ENCODE measurements at regions not wholly inside any gene's neighbourhood (a gene's known extent, or its start where the extent isn't known, plus 50 kb on each side); places are given as distances from the start of the nearest gene placed in this dataset.

- no peak overlapping the region for H3K27ac ChIP-seq (ENCODE audit: low read depth in 1 of 2, low read length in 2 of 2)
- no peaks in the 10 kb centered on the region for H3K4me1 ChIP-seq (ENCODE audit: insufficient read depth, low read length)
- H3K4me3 ChIP-seq (ENCODE audit: low read length) = no peak overlapping the region
- Mint-ChIP-seq H3K27ac (no peak overlapping the region), H3K4me3 (no peak overlapping the region), H3K4me1 (ENCODE audit: low read depth) (no peaks in the 10 kb centered on the region), H3K9me3 (no peaks in the 10 kb centered on the region), H3K36me3 (ENCODE audit: low read depth) (no peaks in the 10 kb centered on the region), H3K27me3 (no peaks in the 10 kb centered on the region)
- H3K27me3 ChIP-seq (ENCODE audit: control insufficient read depth in 1 of 2, insufficient read depth in 2 of 2, low read length in 2 of 2) = no peaks in the 10 kb centered on the region
- ATAC-seq (ENCODE audit: poor library complexity) (no peak), DNase-seq (no peak)
- POLR2A ChIA-PET = no interaction called here
- TF ChIP-seq CTCF (IDR thresholded peaks at IDR 0.05) = no peak
- CTCF ChIA-PET = no interaction called here
- no peaks in the 10 kb centered on the region for H3K36me3 ChIP-seq (ENCODE audit: insufficient read depth, low read length)
- intact Hi-C loops (cut with DNase I, micrococcal nuclease) = loop anchor here in 1 of 2 experiments (10.0 kb wide), 1 partner anchor 65 kb away; no protein-coding TSS in a partner anchor
- H3K9me3 ChIP-seq (ENCODE audit: control insufficient read depth in 1 of 2, insufficient read depth in 1 of 2, low read length in 2 of 2) = peaks cover 0 to 7% of the 10 kb centered on the region in 2 experiments
Observed at GRCh38 chr7:46630031-46630430, 709.0 kb upstream of the IGFBP3 start.

- Mint-ChIP-seq H3K4me3 (no peak overlapping the region), H3K4me1 (ENCODE audit: low read depth) (no peaks in the 10 kb centered on the region), H3K9me3 (no peaks in the 10 kb centered on the region), H3K36me3 (ENCODE audit: low read depth) (no peaks in the 10 kb centered on the region), H3K27me3 (no peaks in the 10 kb centered on the region), H3K27ac (no peak overlapping the region)
- no peak for ATAC-seq (ENCODE audit: poor library complexity)
- no peaks in the 10 kb centered on the region for H3K4me1 ChIP-seq (ENCODE audit: insufficient read depth, low read length)
- no peak for DNase-seq
- intact Hi-C loops (cut with DNase I, micrococcal nuclease) = no loop called here
- no peak overlapping the region for H3K27ac ChIP-seq (ENCODE audit: low read depth in 1 of 2, low read length in 2 of 2)
- ChIA-PET POLR2A (no interaction called here), CTCF (no interaction called here)
- no peaks in the 10 kb centered on the region for H3K27me3 ChIP-seq (ENCODE audit: control insufficient read depth in 1 of 2, insufficient read depth in 2 of 2, low read length in 2 of 2)
- H3K4me3 ChIP-seq (ENCODE audit: low read length) = no peak overlapping the region
- no peak for TF ChIP-seq CTCF (IDR thresholded peaks at IDR 0.05)
- peaks cover 0 to 11% of the 10 kb centered on the region in 2 experiments for H3K9me3 ChIP-seq (ENCODE audit: control insufficient read depth in 1 of 2, insufficient read depth in 1 of 2, low read length in 2 of 2)
- H3K36me3 ChIP-seq (ENCODE audit: insufficient read depth, low read length) = no peaks in the 10 kb centered on the region
Observed at GRCh38 chr7:46628389-46628788, 707.3 kb upstream of the IGFBP3 start.

- Mint-ChIP-seq H3K4me3 (no peak overlapping the region), H3K27ac (no peak overlapping the region), H3K27me3 (no peaks in the 10 kb centered on the region), H3K36me3 (ENCODE audit: low read depth) (no peaks in the 10 kb centered on the region), H3K9me3 (no peaks in the 10 kb centered on the region), H3K4me1 (ENCODE audit: low read depth) (no peaks in the 10 kb centered on the region)
- no peak for DNase-seq
- ChIA-PET POLR2A (no interaction called here), CTCF (no interaction called here)
- no peaks in the 10 kb centered on the region for H3K36me3 ChIP-seq (ENCODE audit: insufficient read depth, low read length)
- intact Hi-C loops (cut with DNase I, micrococcal nuclease) = no loop called here
- H3K4me3 ChIP-seq (ENCODE audit: low read length) = no peak overlapping the region
- no peak overlapping the region for H3K27ac ChIP-seq (ENCODE audit: low read depth in 1 of 2, low read length in 2 of 2)
- no peaks in the 10 kb centered on the region for H3K27me3 ChIP-seq (ENCODE audit: control insufficient read depth in 1 of 2, insufficient read depth in 2 of 2, low read length in 2 of 2)
- no peak for TF ChIP-seq CTCF (IDR thresholded peaks at IDR 0.05)
- ATAC-seq (ENCODE audit: poor library complexity) = no peak
- peaks cover 0 to 11% of the 10 kb centered on the region in 2 experiments for H3K9me3 ChIP-seq (ENCODE audit: control insufficient read depth in 1 of 2, insufficient read depth in 1 of 2, low read length in 2 of 2)
- H3K4me1 ChIP-seq (ENCODE audit: insufficient read depth, low read length) = no peaks in the 10 kb centered on the region
Observed at GRCh38 chr7:46626691-46627310, 705.7 kb upstream of the IGFBP3 start.

Measured in CD4-positive, alpha-beta T cell (primary cell).